ENCODE measurements at regions not wholly inside any gene's neighbourhood (a gene's known extent, or its start where the extent isn't known, plus 50 kb on each side); places are given as distances from the start of the nearest gene placed in this dataset.

DNA sequence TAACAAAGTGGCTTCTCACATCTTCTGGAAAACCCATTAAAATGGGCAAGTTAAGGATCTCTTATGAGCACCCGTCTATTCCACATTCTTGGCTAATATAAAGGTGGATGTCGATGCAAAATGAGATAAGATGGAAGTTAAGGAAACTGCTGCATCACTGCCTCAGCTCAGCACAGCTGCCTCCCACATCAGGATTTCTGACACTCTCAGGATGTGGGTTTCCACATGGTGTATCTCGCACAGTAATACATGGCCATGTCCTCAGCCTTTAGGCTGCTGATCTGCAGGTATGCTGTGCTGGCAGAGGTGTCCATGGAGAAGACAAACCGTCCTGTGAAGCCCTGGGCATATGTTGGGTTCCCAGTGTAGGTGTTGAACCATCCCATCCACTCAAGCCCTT is 1348.0 kb downstream of the TMEM121 start:
- Histone ChIP-seq H3K4me1 (ENCODE audit: control insufficient read depth, insufficient read depth, low read length) (peaks cover 11% of the 10 kb centered on the region), H3K27me3 (ENCODE audit: control insufficient read depth, insufficient read depth, low read length) (peaks cover 3% of the 10 kb centered on the region), H3K27ac (ENCODE audit: low read length) (no peak overlapping the region), H3K4me3 (ENCODE audit: low read length) (no peak overlapping the region), H3K9me3 (ENCODE audit: control insufficient read depth, insufficient read depth, low read length) (no peaks in the 10 kb centered on the region), H3K36me3 (ENCODE audit: control insufficient read depth, insufficient read depth, low read length) (no peaks in the 10 kb centered on the region)
- TF ChIP-seq, protein P1, sequence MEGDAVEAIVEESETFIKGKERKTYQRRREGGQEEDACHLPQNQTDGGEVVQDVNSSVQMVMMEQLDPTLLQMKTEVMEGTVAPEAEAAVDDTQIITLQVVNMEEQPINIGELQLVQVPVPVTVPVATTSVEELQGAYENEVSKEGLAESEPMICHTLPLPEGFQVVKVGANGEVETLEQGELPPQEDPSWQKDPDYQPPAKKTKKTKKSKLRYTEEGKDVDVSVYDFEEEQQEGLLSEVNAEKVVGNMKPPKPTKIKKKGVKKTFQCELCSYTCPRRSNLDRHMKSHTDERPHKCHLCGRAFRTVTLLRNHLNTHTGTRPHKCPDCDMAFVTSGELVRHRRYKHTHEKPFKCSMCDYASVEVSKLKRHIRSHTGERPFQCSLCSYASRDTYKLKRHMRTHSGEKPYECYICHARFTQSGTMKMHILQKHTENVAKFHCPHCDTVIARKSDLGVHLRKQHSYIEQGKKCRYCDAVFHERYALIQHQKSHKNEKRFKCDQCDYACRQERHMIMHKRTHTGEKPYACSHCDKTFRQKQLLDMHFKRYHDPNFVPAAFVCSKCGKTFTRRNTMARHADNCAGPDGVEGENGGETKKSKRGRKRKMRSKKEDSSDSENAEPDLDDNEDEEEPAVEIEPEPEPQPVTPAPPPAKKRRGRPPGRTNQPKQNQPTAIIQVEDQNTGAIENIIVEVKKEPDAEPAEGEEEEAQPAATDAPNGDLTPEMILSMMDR (IDR thresholded peaks at IDR 0.05), result no peak
- ATAC-seq (no peak), DNase-seq (no peak)
- Mint-ChIP-seq H3K36me3 (no peaks in the 10 kb centered on the region), H3K4me1 (peaks cover 8 to 14% of the 10 kb centered on the region in 2 donors), H3K4me3 (no peak overlapping the region), H3K9me3 (no peaks in the 10 kb centered on the region), H3K27ac (no peak overlapping the region), H3K27me3 (ENCODE audit: low read depth in 2 of 2) (peaks cover 21 to 46% of the 10 kb centered on the region in 2 donors)
- intact Hi-C loops (cut with micrococcal nuclease), result no loop called here
- WGBS (ENCODE audit: insufficient coverage), result 25% methylated on average over 2 of the region's 4 CpGs

DNA sequence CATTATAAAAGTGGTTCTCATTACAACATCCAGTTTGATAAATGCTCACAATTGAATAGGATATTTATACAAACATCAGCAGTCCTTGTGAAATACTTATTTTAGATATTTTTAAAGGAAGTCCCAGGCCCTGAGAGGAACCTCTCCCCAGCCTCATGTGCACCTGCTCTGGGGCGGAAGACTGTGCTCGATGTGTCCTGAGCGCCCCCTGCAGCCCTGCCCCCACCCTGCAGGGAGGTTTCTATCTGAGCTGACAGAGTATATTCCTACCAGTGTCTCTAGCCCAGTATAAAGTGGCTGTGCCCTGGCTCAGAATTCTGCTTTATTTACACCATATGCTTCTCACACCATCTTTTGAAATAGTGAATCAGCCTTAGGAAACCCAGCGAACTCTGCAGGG is 1349.1 kb downstream of the TMEM121 start:
- peak; percentile 33 to 48 for DNase-seq
- H3K27ac ChIP-seq (ENCODE audit: low read length), result no peak overlapping the region
- H3K27ac Mint-ChIP-seq, result no peak overlapping the region
- peaks cover 8 to 14% of the 10 kb centered on the region in 2 donors for H3K4me1 Mint-ChIP-seq
- H3K36me3 ChIP-seq (ENCODE audit: control insufficient read depth, insufficient read depth, low read length), result no peaks in the 10 kb centered on the region
- intact Hi-C loops (cut with micrococcal nuclease), result no loop called here
- H3K36me3 Mint-ChIP-seq, result no peaks in the 10 kb centered on the region
- ATAC-seq, result peak; percentile 38 to 63 (median 53)
- H3K4me3 ChIP-seq (ENCODE audit: low read length), result no peak overlapping the region
- TF ChIP-seq, protein P1 (IDR thresholded peaks at IDR 0.05), result peak; percentile 48
- H3K27me3 Mint-ChIP-seq (ENCODE audit: low read depth in 2 of 2), result peaks cover 21 to 51% of the 10 kb centered on the region in 2 donors
- no peak overlapping the region for H3K4me3 Mint-ChIP-seq
- 3% methylated on average over 4 of the region's 4 CpGs for WGBS (ENCODE audit: insufficient coverage)
- H3K27me3 ChIP-seq (ENCODE audit: control insufficient read depth, insufficient read depth, low read length), result peaks cover 3% of the 10 kb centered on the region
- H3K9me3 ChIP-seq (ENCODE audit: control insufficient read depth, insufficient read depth, low read length), result no peaks in the 10 kb centered on the region
- H3K4me1 ChIP-seq (ENCODE audit: control insufficient read depth, insufficient read depth, low read length), result peaks cover 11% of the 10 kb centered on the region
- no peaks in the 10 kb centered on the region for H3K9me3 Mint-ChIP-seq

DNA sequence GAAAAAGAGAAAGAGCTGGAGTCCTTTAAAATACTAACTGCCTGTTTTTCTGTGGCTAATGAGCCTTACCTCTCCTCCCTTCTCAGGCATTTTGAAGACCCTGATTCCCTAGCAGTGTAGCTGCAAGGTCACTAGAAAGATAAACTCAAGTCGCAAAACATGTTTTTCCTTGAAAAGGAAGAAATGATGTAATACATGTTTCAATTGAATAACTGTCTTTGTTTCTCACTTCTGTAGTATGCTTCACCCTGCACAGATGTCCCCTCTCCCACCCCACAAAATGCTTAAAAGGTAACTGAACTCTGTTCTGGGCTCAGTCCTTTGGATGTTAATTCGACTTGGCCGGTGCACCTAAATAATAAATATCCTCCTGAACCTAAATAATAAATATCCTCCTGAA is 1350.3 kb downstream of the TMEM121 start:
- peaks cover 17 to 53% of the 10 kb centered on the region in 2 donors for H3K27me3 Mint-ChIP-seq (ENCODE audit: low read depth in 2 of 2)
- TF ChIP-seq, protein P1 (IDR thresholded peaks at IDR 0.05), result no peak
- H3K9me3 Mint-ChIP-seq, result no peaks in the 10 kb centered on the region
- Histone ChIP-seq H3K36me3 (ENCODE audit: control insufficient read depth, insufficient read depth, low read length) (no peaks in the 10 kb centered on the region), H3K27ac (ENCODE audit: low read length) (no peak overlapping the region), H3K4me3 (ENCODE audit: low read length) (no peak overlapping the region), H3K27me3 (ENCODE audit: control insufficient read depth, insufficient read depth, low read length) (peaks cover 3% of the 10 kb centered on the region), H3K4me1 (ENCODE audit: control insufficient read depth, insufficient read depth, low read length) (peaks cover 11% of the 10 kb centered on the region), H3K9me3 (ENCODE audit: control insufficient read depth, insufficient read depth, low read length) (no peaks in the 10 kb centered on the region)
- H3K36me3 Mint-ChIP-seq, result no peaks in the 10 kb centered on the region
- DNase-seq (no peak), ATAC-seq (no peak)
- WGBS (ENCODE audit: insufficient coverage), result 54% methylated on average over 3 of the region's 3 CpGs
- H3K27ac Mint-ChIP-seq, result no peak overlapping the region
- no peak overlapping the region for H3K4me3 Mint-ChIP-seq
- intact Hi-C loops (cut with micrococcal nuclease), result no loop called here
- peaks cover 8 to 14% of the 10 kb centered on the region in 2 donors for H3K4me1 Mint-ChIP-seq

DNA sequence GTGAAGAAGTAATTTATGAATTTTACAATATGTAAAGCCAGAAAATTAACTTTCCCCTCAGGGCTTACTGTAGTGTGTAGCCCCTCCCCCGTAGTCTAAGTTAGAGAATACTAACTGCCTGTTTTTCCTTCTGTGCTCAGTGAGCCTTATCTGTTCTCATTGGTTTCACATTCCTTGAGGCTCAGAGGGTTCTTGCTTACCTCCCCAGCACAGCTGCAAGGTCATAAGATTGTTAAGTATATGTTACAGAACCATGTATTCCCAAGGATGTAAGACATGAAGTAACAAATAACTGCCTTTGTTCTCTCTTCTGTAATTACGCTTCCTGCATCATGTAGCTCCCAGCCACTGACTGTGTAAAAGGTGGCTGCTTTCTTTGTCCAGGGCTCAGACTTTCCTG is 1351.1 kb downstream of the TMEM121 start:
- no peaks in the 10 kb centered on the region for H3K9me3 Mint-ChIP-seq
- no peak overlapping the region for H3K27ac Mint-ChIP-seq
- no peak overlapping the region for H3K4me3 Mint-ChIP-seq
- H3K36me3 Mint-ChIP-seq, result no peaks in the 10 kb centered on the region
- H3K36me3 ChIP-seq (ENCODE audit: control insufficient read depth, insufficient read depth, low read length), result no peaks in the 10 kb centered on the region
- DNase-seq (no peak), ATAC-seq (no peak)
- H3K4me1 Mint-ChIP-seq, result peaks cover 8 to 10% of the 10 kb centered on the region in 2 donors
- H3K4me1 ChIP-seq (ENCODE audit: control insufficient read depth, insufficient read depth, low read length), result peaks cover 8% of the 10 kb centered on the region
- WGBS (ENCODE audit: insufficient coverage), result 54% methylated on average over 2 of the region's 2 CpGs
- H3K27ac ChIP-seq (ENCODE audit: low read length), result no peak overlapping the region
- intact Hi-C loops (cut with micrococcal nuclease), result no loop called here
- H3K27me3 ChIP-seq (ENCODE audit: control insufficient read depth, insufficient read depth, low read length), result peaks cover 3% of the 10 kb centered on the region
- no peaks in the 10 kb centered on the region for H3K9me3 ChIP-seq (ENCODE audit: control insufficient read depth, insufficient read depth, low read length)
- TF ChIP-seq, protein P1 (IDR thresholded peaks at IDR 0.05), result no peak
- H3K4me3 ChIP-seq (ENCODE audit: low read length), result no peak overlapping the region
- H3K27me3 Mint-ChIP-seq (ENCODE audit: low read depth in 2 of 2), result peaks cover 17 to 53% of the 10 kb centered on the region in 2 donors

Measured in natural killer cell (primary cell).